MM.1S (cell line): ENCODE measurements at regions not wholly inside any gene's neighbourhood (a gene's known extent, or its start where the extent isn't known, plus 50 kb on each side); places are given as distances from the start of the nearest gene placed in this dataset.

Experiments used
- CTCF ChIP-seq: fragments of 300-600 bp; sonication (generic); IDR thresholded peaks from 2 replicates; pipeline ENCODE4 v1.5.1; 2016; ENCODE audit warnings: antibody characterized with exemption, low read length, mixed read lengths
- EZH2 ChIP-seq: fragments of 300-600 bp; sonication (generic); optimal IDR thresholded peaks from 2 replicates; pipeline ENCODE3; 2017; ENCODE audit warnings: low read depth, mild to moderate bottlenecking, antibody characterized with exemption, low read length, mixed read lengths
- EZH2phosphoT487 ChIP-seq: fragments of 300-600 bp; sonication (generic); IDR thresholded peaks from 2 replicates; pipeline ENCODE4 v1.6.1; 2018; ENCODE audit warnings: antibody characterized with exemption, low read length

- TF ChIP-seq CTCF, result no peak
- no peak for TF ChIP-seq EZH2phosphoT487
- no peak for TF ChIP-seq EZH2
Measured at GRCh38 chr3:144429719-144430121, 458.1 kb downstream of the DIPK2A start.
